T-helper 2 cell (primary cell): ENCODE measurements at regions not wholly inside any gene's neighbourhood (a gene's known extent, or its start where the extent isn't known, plus 50 kb on each side); places are given as distances from the start of the nearest gene placed in this dataset.
"Not testable (repeated sequence)": the region's sequence is repeated elsewhere in the genome, so short reads cannot be mapped to it uniquely, and the experiment has no call there.

ENCODE experiments used
- DNase-seq, 5 experiments: peaks; one replicate each; pipeline versions ENCODE4 v3.0.0 to v3.0.0-alpha.2; 2012 to 2022

- not testable (repeated sequence) for DNase-seq
These were observed 104.3 kb downstream of the MTPN start for GRCh38 chr7:135872861-135873260.

GRCh38 chr7:135862586-135863340 lies 114.2 kb upstream of the FAM180A start:
- DNase-seq, result no peak

GRCh38 chr7:135859538-135859937 lies 110.9 kb upstream of the FAM180A start:
- DNase-seq, result no peak

GRCh38 chr7:135858851-135859250 lies 110.2 kb upstream of the FAM180A start:
- no peak for DNase-seq

- no peak for DNase-seq
These were observed 109.8 kb upstream of the FAM180A start for GRCh38 chr7:135858379-135858778.

GRCh38 chr7:135857519-135858274 lies 109.1 kb upstream of the FAM180A start:
- no peak for DNase-seq

GRCh38 chr7:135856356-135857144 lies 107.9 kb upstream of the FAM180A start:
- no peak for DNase-seq

GRCh38 chr7:135855846-135856245 lies 107.2 kb upstream of the FAM180A start:
- DNase-seq, result no peak

- DNase-seq, result no peak
These were observed 104.9 kb upstream of the FAM180A start for GRCh38 chr7:135853499-135853898.

GRCh38 chr7:135853008-135853407 lies 104.4 kb upstream of the FAM180A start:
- no peak for DNase-seq

GRCh38 chr7:135847242-135847641 lies 98.6 kb upstream of the FAM180A start:
- DNase-seq, result no peak

GRCh38 chr7:135846339-135846738 lies 97.7 kb upstream of the FAM180A start:
- no peak for DNase-seq

- no peak for DNase-seq
These were observed 96.9 kb upstream of the FAM180A start for GRCh38 chr7:135845415-135846075.

GRCh38 chr7:135844903-135845302 lies 96.3 kb upstream of the FAM180A start:
- no peak for DNase-seq

GRCh38 chr7:135843214-135843613 lies 94.6 kb upstream of the FAM180A start:
- peak in 1 of 5 experiments; percentile 8 for DNase-seq

GRCh38 chr7:135842446-135843179 lies 94.0 kb upstream of the FAM180A start:
- DNase-seq, result no peak

GRCh38 chr7:135840591-135840990 lies 92.0 kb upstream of the FAM180A start:
- no peak for DNase-seq

- DNase-seq, result no peak
These were observed 89.1 kb upstream of the FAM180A start for GRCh38 chr7:135837675-135838074.

GRCh38 chr7:135834266-135834665 lies 85.7 kb upstream of the FAM180A start:
- DNase-seq, result no peak

GRCh38 chr7:135833642-135834041 lies 85.0 kb upstream of the FAM180A start:
- no peak for DNase-seq

- peak in 2 of 5 experiments; percentile 17 to 73 for DNase-seq
These were observed 83.0 kb upstream of the FAM180A start for GRCh38 chr7:135831455-135832195.
